ENCODE measurements at regions not wholly inside any gene's neighbourhood (a gene's known extent, or its start where the extent isn't known, plus 50 kb on each side); places are given as distances from the start of the nearest gene placed in this dataset.

- TF ChIP-seq POLR2AphosphoS5 (IDR thresholded peaks at IDR 0.05) (no peak), POLR2A (IDR thresholded peaks at IDR 0.05) (no peak)
- TF ChIP-seq, protein P1, sequence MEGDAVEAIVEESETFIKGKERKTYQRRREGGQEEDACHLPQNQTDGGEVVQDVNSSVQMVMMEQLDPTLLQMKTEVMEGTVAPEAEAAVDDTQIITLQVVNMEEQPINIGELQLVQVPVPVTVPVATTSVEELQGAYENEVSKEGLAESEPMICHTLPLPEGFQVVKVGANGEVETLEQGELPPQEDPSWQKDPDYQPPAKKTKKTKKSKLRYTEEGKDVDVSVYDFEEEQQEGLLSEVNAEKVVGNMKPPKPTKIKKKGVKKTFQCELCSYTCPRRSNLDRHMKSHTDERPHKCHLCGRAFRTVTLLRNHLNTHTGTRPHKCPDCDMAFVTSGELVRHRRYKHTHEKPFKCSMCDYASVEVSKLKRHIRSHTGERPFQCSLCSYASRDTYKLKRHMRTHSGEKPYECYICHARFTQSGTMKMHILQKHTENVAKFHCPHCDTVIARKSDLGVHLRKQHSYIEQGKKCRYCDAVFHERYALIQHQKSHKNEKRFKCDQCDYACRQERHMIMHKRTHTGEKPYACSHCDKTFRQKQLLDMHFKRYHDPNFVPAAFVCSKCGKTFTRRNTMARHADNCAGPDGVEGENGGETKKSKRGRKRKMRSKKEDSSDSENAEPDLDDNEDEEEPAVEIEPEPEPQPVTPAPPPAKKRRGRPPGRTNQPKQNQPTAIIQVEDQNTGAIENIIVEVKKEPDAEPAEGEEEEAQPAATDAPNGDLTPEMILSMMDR (IDR thresholded peaks at IDR 0.05) = no peak
Measured at GRCh38 chr4:53905941-53906377, 158.4 kb downstream of the CHIC2 start.
